Mesenchymal stem cell (in vitro differentiated cells and primary cell): ENCODE measurements at regions not wholly inside any gene's neighbourhood (a gene's known extent, or its start where the extent isn't known, plus 50 kb on each side); places are given as distances from the start of the nearest gene placed in this dataset.
"Not testable (repeated sequence)": the region's sequence is repeated elsewhere in the genome, so short reads cannot be mapped to it uniquely, and the experiment has no call there.

ENCODE experiments used
- DNase-seq: peaks from one replicate; pipeline ENCODE4 v3.0.0-alpha.2; 2013
- H2AFZ ChIP-seq: one replicate; pipeline ENCODE4 v1.6.1; 2013; ENCODE audit warnings: low read depth, mild to moderate bottlenecking, control low read depth, inconsistent platforms, low read length, moderate library complexity
- H2AK5ac ChIP-seq: 2 replicates; pipeline ENCODE4 v1.6.1; 2013; ENCODE audit warnings: low read length, moderate library complexity, mild to moderate bottlenecking, inconsistent platforms; ENCODE audit not compliant: severe bottlenecking
- H2BK120ac ChIP-seq: one replicate; pipeline ENCODE4 v1.6.1; 2013; ENCODE audit warnings: low read depth, mild to moderate bottlenecking, inconsistent platforms, low read length, moderate library complexity
- H2BK12ac ChIP-seq, 2 experiments: one replicate each; pipeline ENCODE4 v1.6.1; 2013; ENCODE audit warnings: inconsistent platforms in 2 of 2, low read length in 2 of 2, mild to moderate bottlenecking in 2 of 2, moderate library complexity in 2 of 2, control low read depth in 1 of 2
- H2BK15ac ChIP-seq: one replicate; pipeline ENCODE4 v1.6.1; 2013; ENCODE audit warnings: mild to moderate bottlenecking, low read depth, inconsistent platforms; ENCODE audit not compliant: poor library complexity, severe bottlenecking
- H2BK5ac ChIP-seq: 2 replicates; pipeline ENCODE4 v1.6.1; 2013; ENCODE audit warnings: low read depth, mild to moderate bottlenecking, low read length, control low read depth, inconsistent platforms; ENCODE audit not compliant: poor library complexity, severe bottlenecking
- H3K14ac ChIP-seq, 2 experiments: one replicate each; pipeline ENCODE4 v1.6.1; 2013; ENCODE audit warnings: inconsistent platforms in 2 of 2, low read length in 2 of 2, control low read depth in 1 of 2, mild to moderate bottlenecking in 1 of 2, moderate library complexity in 1 of 2
- H3K18ac ChIP-seq, 2 experiments: one replicate each; pipeline ENCODE4 v1.6.1; 2013; ENCODE audit warnings: inconsistent platforms in 2 of 2, low read length in 2 of 2, control low read depth in 1 of 2, low read depth in 1 of 2, mild to moderate bottlenecking in 1 of 2
- H3K23ac ChIP-seq, 2 experiments: one replicate each; pipeline ENCODE4 v1.6.1; 2013; ENCODE audit warnings: inconsistent platforms in 2 of 2, low read length in 2 of 2, mild to moderate bottlenecking in 2 of 2, moderate library complexity in 2 of 2, control low read depth in 1 of 2
- H3K27ac ChIP-seq: 2 replicates; pipeline ENCODE4 v1.5.1; 2013; ENCODE audit warnings: mild to moderate bottlenecking, moderate library complexity, low read length, control low read depth, inconsistent platforms; ENCODE audit not compliant: poor library complexity, severe bottlenecking
- H3K27me3 ChIP-seq, 2 experiments: 2 replicates each; pipeline versions ENCODE4 v1.6.1 to v1.7.0; 2013; ENCODE audit warnings: low read length in 2 of 2, mild to moderate bottlenecking in 2 of 2, moderate library complexity in 2 of 2, control low read depth in 1 of 2, inconsistent platforms in 1 of 2; ENCODE audit not compliant: control insufficient read depth in 1 of 2, insufficient read depth in 1 of 2
- H3K36me3 ChIP-seq, 2 experiments: 2 replicates each; pipeline versions ENCODE4 v1.6.1 to v1.7.0; 2013; ENCODE audit warnings: low read length in 2 of 2, control low read depth in 1 of 2, inconsistent platforms in 1 of 2, low read depth in 1 of 2, mild to moderate bottlenecking in 1 of 2; ENCODE audit not compliant: insufficient read depth in 2 of 2, control insufficient read depth in 1 of 2
- H3K4ac ChIP-seq, 2 experiments: one replicate each; pipeline ENCODE4 v1.6.1; 2013; ENCODE audit warnings: inconsistent platforms in 2 of 2, low read length in 2 of 2, mild to moderate bottlenecking in 2 of 2, moderate library complexity in 2 of 2, control low read depth in 1 of 2, low read depth in 1 of 2
- H3K4me1 ChIP-seq: 2 replicates; pipeline ENCODE4 v1.6.1; 2013; ENCODE audit warnings: low read depth, low read length, control low read depth; ENCODE audit not compliant: control insufficient read depth, insufficient read depth
- H3K4me2 ChIP-seq: 2 replicates; pipeline ENCODE4 v1.6.1; 2013; ENCODE audit warnings: low read length, mild to moderate bottlenecking, inconsistent platforms; ENCODE audit not compliant: poor library complexity, severe bottlenecking
- H3K4me3 ChIP-seq, 2 experiments: 2 replicates each; pipeline versions ENCODE4 v1.5.1 to v1.7.0; 2013; ENCODE audit warnings: low read length in 2 of 2, mild to moderate bottlenecking in 2 of 2, control low read depth in 1 of 2, low read depth in 1 of 2; ENCODE audit not compliant: insufficient read depth in 1 of 2
- H3K79me1 ChIP-seq: replicated peaks from 2 replicates; pipeline ENCODE4 v1.6.1; 2013; ENCODE audit warnings: mild to moderate bottlenecking, control low read depth, low read length, inconsistent platforms; ENCODE audit not compliant: poor library complexity, severe bottlenecking
- H3K9ac ChIP-seq: 2 replicates; pipeline ENCODE4 v1.7.0; 2013; ENCODE audit warnings: mild to moderate bottlenecking, low read length, moderate library complexity
- H3K9me3 ChIP-seq: 2 replicates; pipeline ENCODE4 v1.7.0; 2013; ENCODE audit warnings: mild to moderate bottlenecking, low read length; ENCODE audit not compliant: control insufficient read depth
- H4K8ac ChIP-seq: one replicate; pipeline ENCODE4 v1.6.1; 2013; ENCODE audit warnings: inconsistent platforms, mild to moderate bottlenecking, low read length, moderate library complexity
- H4K91ac ChIP-seq: one replicate; pipeline ENCODE4 v1.6.1; 2013; ENCODE audit warnings: mild to moderate bottlenecking, low read length, inconsistent platforms
- WGBS: methylation state at CpG from one replicate; pipeline ENCODE4 v1.1.7; 2013; ENCODE audit warnings: mixed read lengths; 5-methylcytosine and 5-hydroxymethylcytosine counted together

DNA sequence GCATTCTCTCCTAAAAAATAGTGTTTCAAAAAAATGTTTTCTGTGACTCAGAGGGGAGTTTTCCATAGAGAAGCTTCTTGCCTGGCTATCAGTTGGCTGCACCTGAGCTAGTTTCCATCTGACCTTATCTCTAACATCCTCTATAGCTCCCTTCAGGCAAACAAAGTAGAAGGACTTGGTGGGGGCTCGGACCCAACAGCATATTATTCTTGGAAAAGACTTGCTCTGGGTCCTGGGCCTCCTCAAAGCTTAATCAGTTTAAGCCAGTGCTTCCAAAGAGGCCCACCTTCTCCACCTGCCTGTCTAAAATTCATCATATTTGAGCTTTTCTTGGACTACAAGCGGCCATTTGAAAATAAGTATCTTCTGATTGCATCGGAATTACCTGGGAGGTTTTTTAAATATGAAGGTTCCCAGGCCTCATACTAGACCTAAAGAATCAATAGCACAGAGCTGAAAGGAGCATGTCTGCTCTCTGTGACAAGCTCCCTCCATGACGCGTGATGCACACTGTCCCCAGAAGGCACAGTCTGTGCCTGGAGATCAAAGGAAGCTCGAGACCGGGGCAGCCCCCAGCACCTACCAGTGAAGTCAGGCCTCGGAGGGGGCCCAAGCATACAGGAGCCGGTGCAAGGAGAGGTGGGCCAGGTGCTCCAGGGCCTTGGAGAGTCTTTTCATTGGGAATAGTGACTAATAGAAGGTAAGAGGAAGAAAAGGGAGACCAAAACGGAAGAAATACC is 80.6 kb upstream of the HIVEP1 start:
- Histone ChIP-seq H2BK5ac (no peak overlapping the region), H3K23ac (no peak overlapping the region), H3K4me2 (no peak overlapping the region), H3K27ac (no peak overlapping the region), H3K14ac (no peak overlapping the region), H3K18ac (no peak overlapping the region), H2BK15ac (no peak overlapping the region), H2AFZ (no peak overlapping the region), H2BK120ac (no peak overlapping the region), H2BK12ac (no peak overlapping the region), H3K9ac (no peak overlapping the region), H3K4me1 (peaks cover 2% of the 10 kb centered on the region), H3K27me3 (no peaks in the 10 kb centered on the region), H3K9me3 (no peaks in the 10 kb centered on the region), H4K8ac (no peak overlapping the region), H4K91ac (no peak overlapping the region), H3K4me3 (no peak overlapping the region), H2AK5ac (no peak overlapping the region), H3K79me1 (no peaks in the 10 kb centered on the region), H3K36me3 (no peaks in the 10 kb centered on the region), H3K4ac (no peak overlapping the region)
- 95% methylated on average over 10 of the region's 10 CpGs for WGBS
- DNase-seq: no peak

DNA sequence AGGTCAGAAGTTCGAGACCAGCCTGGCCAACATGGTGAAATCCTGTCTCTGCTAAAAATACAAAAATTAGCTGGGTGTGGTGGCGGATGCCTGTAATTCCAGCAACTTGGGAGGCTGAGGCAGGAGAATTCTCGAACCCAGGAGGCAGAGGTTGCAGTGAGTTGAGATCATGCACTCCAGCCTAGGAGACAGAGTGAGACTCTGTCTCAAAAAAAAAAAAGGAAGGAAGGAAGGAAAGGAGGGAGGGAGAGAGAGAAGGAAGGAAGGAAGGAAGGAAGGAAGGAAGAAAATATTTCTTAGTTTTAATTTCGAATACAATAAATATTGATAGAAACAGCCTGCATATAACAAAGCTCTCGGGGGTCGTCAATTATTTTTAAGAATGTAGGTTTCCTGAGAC is 81.3 kb upstream of the HIVEP1 start:
- not testable (repeated sequence) for H3K79me1 ChIP-seq, H2AK5ac ChIP-seq, DNase-seq, H3K4me1 ChIP-seq, H3K27me3 ChIP-seq, H2BK5ac ChIP-seq, H3K4me3 ChIP-seq, H2BK15ac ChIP-seq, H3K18ac ChIP-seq, H3K4ac ChIP-seq, H3K4me2 ChIP-seq, H2BK12ac ChIP-seq, H4K8ac ChIP-seq, H2BK120ac ChIP-seq, H3K9ac ChIP-seq, H4K91ac ChIP-seq, H2AFZ ChIP-seq, H3K23ac ChIP-seq, H3K14ac ChIP-seq, H3K27ac ChIP-seq, H3K36me3 ChIP-seq, H3K9me3 ChIP-seq
- WGBS: 92% methylated on average over 5 of the region's 6 CpGs

DNA sequence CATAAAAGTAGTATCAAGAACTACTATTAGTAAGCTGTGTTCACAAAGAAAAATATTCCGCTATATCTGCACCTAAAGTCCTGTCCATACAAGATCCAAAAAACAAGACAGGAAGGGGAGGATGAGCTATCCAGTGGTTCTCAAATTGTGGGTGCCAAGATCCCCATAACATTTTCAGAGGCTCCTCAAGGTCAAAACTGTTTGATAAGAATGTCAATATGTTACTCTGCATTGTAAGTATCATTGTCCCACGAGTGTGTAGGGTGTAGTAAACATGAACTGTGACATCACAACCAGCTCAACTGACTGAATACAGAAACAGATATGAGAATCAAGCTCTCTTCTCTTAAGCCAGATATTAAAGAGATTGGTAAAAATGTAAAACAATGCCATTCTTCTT is 81.9 kb upstream of the HIVEP1 start:
- 100% methylated on average over 1 of the region's 2 CpGs for WGBS
- H3K36me3 ChIP-seq: no peaks in the 10 kb centered on the region
- no peak overlapping the region for H2BK15ac ChIP-seq
- no peak overlapping the region for H3K23ac ChIP-seq
- H3K4me2 ChIP-seq: no peak overlapping the region
- H2BK120ac ChIP-seq: no peak overlapping the region
- no peak overlapping the region for H2AK5ac ChIP-seq
- no peak overlapping the region for H4K91ac ChIP-seq
- H3K9ac ChIP-seq: no peak overlapping the region
- no peak overlapping the region for H3K27ac ChIP-seq
- DNase-seq: no peak
- no peak overlapping the region for H3K4ac ChIP-seq
- no peaks in the 10 kb centered on the region for H3K79me1 ChIP-seq
- H3K27me3 ChIP-seq: no peaks in the 10 kb centered on the region
- H2AFZ ChIP-seq: no peak overlapping the region
- no peak overlapping the region for H3K18ac ChIP-seq
- no peak overlapping the region for H2BK5ac ChIP-seq
- H3K14ac ChIP-seq: no peak overlapping the region
- H2BK12ac ChIP-seq: no peak overlapping the region
- no peak overlapping the region for H4K8ac ChIP-seq
- no peak overlapping the region for H3K4me3 ChIP-seq
- peaks cover 2% of the 10 kb centered on the region for H3K4me1 ChIP-seq
- H3K9me3 ChIP-seq: no peaks in the 10 kb centered on the region

DNA sequence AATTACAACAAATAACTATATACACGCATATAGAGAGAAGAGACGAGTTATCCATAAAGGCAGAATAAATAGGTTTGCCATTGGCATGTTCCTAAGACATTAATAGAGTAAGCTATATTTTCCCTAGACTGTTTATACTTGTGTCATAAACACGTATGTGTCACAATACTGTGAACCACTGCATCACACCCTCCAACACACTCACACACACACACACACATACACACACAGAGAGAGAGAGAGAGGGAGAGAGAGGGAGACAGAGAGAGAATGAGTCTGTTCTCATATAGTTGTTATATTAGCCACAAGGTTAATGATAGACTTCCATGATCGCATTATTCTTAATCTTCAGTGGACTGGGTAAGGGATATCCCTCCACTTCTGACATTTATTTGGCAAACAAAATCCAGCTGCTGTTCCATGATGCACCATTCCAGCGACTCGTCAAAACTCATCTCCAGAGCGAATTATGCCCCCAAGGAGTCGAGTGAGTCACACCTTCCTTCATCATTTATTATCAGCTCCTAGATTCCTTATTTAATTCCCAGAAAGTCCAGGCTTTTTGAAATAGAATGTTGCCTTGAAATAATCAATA is 82.8 kb upstream of the HIVEP1 start:
- H3K79me1 ChIP-seq: no peaks in the 10 kb centered on the region
- no peak overlapping the region for H2BK15ac ChIP-seq
- no peak overlapping the region for H4K91ac ChIP-seq
- H3K9me3 ChIP-seq: no peaks in the 10 kb centered on the region
- H3K18ac ChIP-seq: no peak overlapping the region
- no peak overlapping the region for H3K4me2 ChIP-seq
- H3K4ac ChIP-seq: no peak overlapping the region
- no peak overlapping the region for H2AFZ ChIP-seq
- no peak for DNase-seq
- no peak overlapping the region for H4K8ac ChIP-seq
- no peak overlapping the region for H2BK12ac ChIP-seq
- no peak overlapping the region for H2AK5ac ChIP-seq
- H3K9ac ChIP-seq: no peak overlapping the region
- H2BK5ac ChIP-seq: no peak overlapping the region
- H2BK120ac ChIP-seq: no peak overlapping the region
- H3K27ac ChIP-seq: no peak overlapping the region
- H3K36me3 ChIP-seq: no peaks in the 10 kb centered on the region
- H3K23ac ChIP-seq: no peak overlapping the region
- H3K4me1 ChIP-seq: peaks cover 2% of the 10 kb centered on the region
- 87% methylated on average over 4 of the region's 8 CpGs for WGBS
- no peak overlapping the region for H3K4me3 ChIP-seq
- no peaks in the 10 kb centered on the region for H3K27me3 ChIP-seq
- no peak overlapping the region for H3K14ac ChIP-seq
